Activated CD8-positive, alpha-beta memory T cell treated with anti-CD3 and anti-CD28 coated beads, Interleukin-2, amount 50 U/mL, for 24 hours (primary cell): ENCODE measurements at regions not wholly inside any gene's neighbourhood (a gene's known extent, or its start where the extent isn't known, plus 50 kb on each side); places are given as distances from the start of the nearest gene placed in this dataset.
"Not testable (repeated sequence)": the region's sequence is repeated elsewhere in the genome, so short reads cannot be mapped to it uniquely, and the experiment has no call there.

Experiments
- DNase-seq: peaks from one replicate; pipeline ENCODE4 v3.0.0-alpha.2; 2020; ENCODE audit errors: extremely low read depth

GRCh38 chr5:126677121-126677520 is 76.4 kb downstream of the PHAX start:
- no peak for DNase-seq

- no peak for DNase-seq
These were observed 79.6 kb downstream of the PHAX start for GRCh38 chr5:126680191-126680817.

- DNase-seq: not testable (repeated sequence)
These were observed 80.6 kb downstream of the PHAX start for GRCh38 chr5:126681314-126681713.

- DNase-seq: no peak
These were observed 81.2 kb downstream of the PHAX start for GRCh38 chr5:126681970-126682369.

GRCh38 chr5:126682856-126683255 is 82.1 kb downstream of the PHAX start:
- no peak for DNase-seq

GRCh38 chr5:126683912-126684311 is 83.2 kb downstream of the PHAX start:
- DNase-seq: no peak

GRCh38 chr5:126684656-126685442 is 84.1 kb downstream of the PHAX start:
- DNase-seq: peak; percentile 33

- no peak for DNase-seq
These were observed 85.8 kb downstream of the PHAX start for GRCh38 chr5:126686451-126687126.

GRCh38 chr5:126692971-126693370 is 84.0 kb upstream of the LMNB1 start:
- DNase-seq: no peak

GRCh38 chr5:126693806-126694205 is 83.1 kb upstream of the LMNB1 start:
- no peak for DNase-seq

GRCh38 chr5:126694403-126694802 is 82.5 kb upstream of the LMNB1 start:
- DNase-seq: no peak

- DNase-seq: no peak
These were observed 81.8 kb upstream of the LMNB1 start for GRCh38 chr5:126695091-126695490.

- DNase-seq: no peak
These were observed 69.9 kb upstream of the LMNB1 start for GRCh38 chr5:126707080-126707479.

- no peak for DNase-seq
These were observed 61.2 kb upstream of the LMNB1 start for GRCh38 chr5:126715765-126716164.

GRCh38 chr5:126716861-126717260 is 60.1 kb upstream of the LMNB1 start:
- DNase-seq: no peak

- no peak for DNase-seq
These were observed 58.6 kb upstream of the LMNB1 start for GRCh38 chr5:126718236-126718868.

GRCh38 chr5:126720369-126720768 is 56.6 kb upstream of the LMNB1 start:
- no peak for DNase-seq

- DNase-seq: no peak
These were observed 53.3 kb upstream of the LMNB1 start for GRCh38 chr5:126723643-126724042.
